ENCODE measurements at regions not wholly inside any gene's neighbourhood (a gene's known extent, or its start where the extent isn't known, plus 50 kb on each side); places are given as distances from the start of the nearest gene placed in this dataset.

- H3K36me3 ChIP-seq: no peaks in the 10 kb centered on the region
- no peaks in the 10 kb centered on the region for H3K4me1 ChIP-seq
- H3K27ac ChIP-seq: no peak overlapping the region
- no peak for DNase-seq (ENCODE audit: extremely low spot score in 2 of 2)
- no peak overlapping the region for H3K4me3 ChIP-seq
- no peaks in the 10 kb centered on the region for H3K9me3 ChIP-seq
- intact Hi-C loops (cut with DNase I): no loop called here
- H3K27me3 ChIP-seq: no peaks in the 10 kb centered on the region
- TF ChIP-seq CTCF (IDR thresholded peaks at IDR 0.05) (no peak), POLR2AphosphoS5 (IDR thresholded peaks at IDR 0.05; ENCODE audit: insufficient read depth in 1 of 2, low read depth in 1 of 2) (no peak), POLR2A (IDR thresholded peaks at IDR 0.05) (no peak)
Observed at GRCh38 chr5:3778945-3779344, 183.3 kb downstream of the IRX1 start.

GRCh38 chr5:3780278-3780677 lies 184.6 kb downstream of the IRX1 start:
- TF ChIP-seq CTCF (IDR thresholded peaks at IDR 0.05) (no peak), POLR2A (IDR thresholded peaks at IDR 0.05) (no peak), POLR2AphosphoS5 (IDR thresholded peaks at IDR 0.05; ENCODE audit: insufficient read depth in 1 of 2, low read depth in 1 of 2) (no peak)
- Histone ChIP-seq H3K27ac (no peak overlapping the region), H3K4me3 (no peak overlapping the region), H3K36me3 (no peaks in the 10 kb centered on the region), H3K4me1 (no peaks in the 10 kb centered on the region), H3K27me3 (no peaks in the 10 kb centered on the region), H3K9me3 (no peaks in the 10 kb centered on the region)
- intact Hi-C loops (cut with DNase I): no loop called here
- DNase-seq (ENCODE audit: extremely low spot score in 2 of 2): no peak

- Histone ChIP-seq H3K4me1 (no peaks in the 10 kb centered on the region), H3K27ac (no peak overlapping the region), H3K36me3 (no peaks in the 10 kb centered on the region), H3K4me3 (no peak overlapping the region), H3K9me3 (no peaks in the 10 kb centered on the region), H3K27me3 (no peaks in the 10 kb centered on the region)
- TF ChIP-seq CTCF (IDR thresholded peaks at IDR 0.05) (no peak), POLR2AphosphoS5 (IDR thresholded peaks at IDR 0.05; ENCODE audit: insufficient read depth in 1 of 2, low read depth in 1 of 2) (no peak), POLR2A (IDR thresholded peaks at IDR 0.05) (no peak)
- intact Hi-C loops (cut with DNase I): no loop called here
- DNase-seq (ENCODE audit: extremely low spot score in 2 of 2): no peak
Observed at GRCh38 chr5:3780907-3781306, 185.3 kb downstream of the IRX1 start.

GRCh38 chr5:3784854-3785253 lies 189.2 kb downstream of the IRX1 start:
- no peak for DNase-seq (ENCODE audit: extremely low spot score in 2 of 2)
- H3K27me3 ChIP-seq: no peaks in the 10 kb centered on the region
- TF ChIP-seq POLR2A (IDR thresholded peaks at IDR 0.05): no peak
- TF ChIP-seq CTCF (IDR thresholded peaks at IDR 0.05): no peak
- TF ChIP-seq POLR2AphosphoS5 (IDR thresholded peaks at IDR 0.05; ENCODE audit: insufficient read depth in 1 of 2, low read depth in 1 of 2): no peak
- H3K4me3 ChIP-seq: no peak overlapping the region
- H3K27ac ChIP-seq: no peak overlapping the region
- intact Hi-C loops (cut with DNase I): no loop called here
- H3K4me1 ChIP-seq: no peaks in the 10 kb centered on the region
- H3K36me3 ChIP-seq: no peaks in the 10 kb centered on the region
- H3K9me3 ChIP-seq: no peaks in the 10 kb centered on the region

- Histone ChIP-seq H3K27ac (no peak overlapping the region), H3K36me3 (no peaks in the 10 kb centered on the region), H3K9me3 (no peaks in the 10 kb centered on the region), H3K27me3 (no peaks in the 10 kb centered on the region), H3K4me3 (no peak overlapping the region), H3K4me1 (no peaks in the 10 kb centered on the region)
- TF ChIP-seq CTCF (IDR thresholded peaks at IDR 0.05) (no peak), POLR2A (IDR thresholded peaks at IDR 0.05) (no peak), POLR2AphosphoS5 (IDR thresholded peaks at IDR 0.05; ENCODE audit: insufficient read depth in 1 of 2, low read depth in 1 of 2) (no peak)
- intact Hi-C loops (cut with DNase I): no loop called here
- DNase-seq (ENCODE audit: extremely low spot score in 2 of 2): no peak
Observed at GRCh38 chr5:3786165-3786564, 190.5 kb downstream of the IRX1 start.
